ENCODE measurements at regions not wholly inside any gene's neighbourhood (a gene's known extent, or its start where the extent isn't known, plus 50 kb on each side); places are given as distances from the start of the nearest gene placed in this dataset.

- DNase-seq (ENCODE audit: low read depth) = no peak
Observed at GRCh38 chr1:198864695-198865094, 225.9 kb downstream of the PTPRC start.

GRCh38 chr1:198865319-198865718 is 226.5 kb downstream of the PTPRC start:
- DNase-seq (ENCODE audit: low read depth) = no peak

GRCh38 chr1:198867182-198867581 is 228.3 kb downstream of the PTPRC start:
- no peak for DNase-seq (ENCODE audit: low read depth)

GRCh38 chr1:198873696-198874230 is 234.9 kb downstream of the PTPRC start:
- DNase-seq (ENCODE audit: low read depth) = no peak

- no peak for DNase-seq (ENCODE audit: low read depth)
Observed at GRCh38 chr1:198876371-198876871, 237.6 kb downstream of the PTPRC start.

GRCh38 chr1:198878566-198878965 is 239.7 kb downstream of the PTPRC start:
- DNase-seq (ENCODE audit: low read depth) = no peak

- DNase-seq (ENCODE audit: low read depth) = no peak
Observed at GRCh38 chr1:198879711-198880306, 241.0 kb downstream of the PTPRC start.

- DNase-seq (ENCODE audit: low read depth) = no peak
Observed at GRCh38 chr1:198880397-198880796, 241.6 kb downstream of the PTPRC start.

- no peak for DNase-seq (ENCODE audit: low read depth)
Observed at GRCh38 chr1:198880818-198881597, 242.2 kb downstream of the PTPRC start.

GRCh38 chr1:198883184-198883583 is 244.3 kb downstream of the PTPRC start:
- no peak for DNase-seq (ENCODE audit: low read depth)

- DNase-seq (ENCODE audit: low read depth) = no peak
Observed at GRCh38 chr1:198887866-198888265, 249.0 kb downstream of the PTPRC start.

GRCh38 chr1:198888379-198888943 is 249.6 kb downstream of the PTPRC start:
- DNase-seq (ENCODE audit: low read depth) = no peak

- DNase-seq (ENCODE audit: low read depth) = no peak
Observed at GRCh38 chr1:198889101-198889500, 250.3 kb downstream of the PTPRC start.

GRCh38 chr1:198889749-198890148 is 250.9 kb downstream of the PTPRC start:
- no peak for DNase-seq (ENCODE audit: low read depth)

- no peak for DNase-seq (ENCODE audit: low read depth)
Observed at GRCh38 chr1:198890214-198890930, 251.5 kb downstream of the PTPRC start.

GRCh38 chr1:198892065-198892464 is 253.2 kb downstream of the PTPRC start:
- DNase-seq (ENCODE audit: low read depth) = no peak

GRCh38 chr1:198893141-198893540 is 254.3 kb downstream of the PTPRC start:
- DNase-seq (ENCODE audit: low read depth) = no peak

- no peak for DNase-seq (ENCODE audit: low read depth)
Observed at GRCh38 chr1:198893763-198894444, 255.1 kb downstream of the PTPRC start.

- DNase-seq (ENCODE audit: low read depth) = no peak
Observed at GRCh38 chr1:198901266-198901665, 262.4 kb downstream of the PTPRC start.

GRCh38 chr1:198902655-198903054 is 263.8 kb downstream of the PTPRC start:
- DNase-seq (ENCODE audit: low read depth) = no peak

- DNase-seq (ENCODE audit: low read depth) = no peak
Observed at GRCh38 chr1:198903203-198903602, 264.4 kb downstream of the PTPRC start.

GRCh38 chr1:198903621-198904020 is 264.8 kb downstream of the PTPRC start:
- DNase-seq (ENCODE audit: low read depth) = no peak
